ENCODE measurements at regions not wholly inside any gene's neighbourhood (a gene's known extent, or its start where the extent isn't known, plus 50 kb on each side); places are given as distances from the start of the nearest gene placed in this dataset.
A peak's percentile ranks its signal among the peaks of the same experiment; 100 is the strongest.

- 2% methylated on average over 6 of the region's 6 CpGs for WGBS (ENCODE audit: insufficient coverage, low coverage, missing lambda C conversion rate)
- no peak overlapping the region for H3K4me3 ChIP-seq
- ChIA-PET POLR2A (no interaction called here), CTCF (ENCODE audit: low intra/inter-chr PET ratio) (no interaction called here)
- H3K9me1 ChIP-seq (ENCODE audit: control insufficient read depth, insufficient read depth, low read length) = no peaks in the 10 kb centered on the region
- peak overlapping the region; percentile 41; the same call in 1 of the 2 replicates for H2AFZ ChIP-seq (ENCODE audit: low read depth, low read length)
- intact Hi-C loops (cut with micrococcal nuclease) = no loop called here
- H3K9ac ChIP-seq (ENCODE audit: insufficient read depth in 1 of 2, low read depth in 2 of 2, low read length in 2 of 2) = no peak overlapping the region
- 0 out of 2 replicates have a peak overlapping the region, but pooled peaks have one; percentile 6 for H3K4me2 ChIP-seq (ENCODE audit: insufficient read depth, low read length)
- no peaks in the 10 kb centered on the region for H4K20me1 ChIP-seq (replicated peaks; ENCODE audit: control insufficient read depth, insufficient read depth, low read length)
- no peaks in the 10 kb centered on the region for H3K27me3 ChIP-seq (ENCODE audit: control insufficient read depth in 2 of 2, insufficient read depth in 2 of 2, low read length in 2 of 2)
- no TSS peak for BruUV-seq (replicated peaks)
- peak overlapping the region; percentile 33; the same call in 1 of the 3 replicates for H3K27ac ChIP-seq (ENCODE audit: extremely low read depth, low read depth, low read length)
- no peaks in the 10 kb centered on the region for H3K79me2 ChIP-seq (ENCODE audit: control insufficient read depth, insufficient read depth, low read length)
- TF ChIP-seq RFX1 (IDR thresholded peaks at IDR 0.05) (no peak), TCF7L2 (IDR thresholded peaks at IDR 0.05; ENCODE audit: low read depth, low read length) (no peak), MYNN (IDR thresholded peaks at IDR 0.05) (peak; percentile 59; the same call in 1 of the 2 replicates), MYNN (CRISPR knock-in tag; IDR thresholded peaks at IDR 0.05) (no peak), EP300 (IDR thresholded peaks at IDR 0.05; ENCODE audit: low read length) (peak; percentile 41; the same call in 1 of the 2 replicates), ZNF436 (CRISPR knock-in tag; IDR thresholded peaks at IDR 0.05) (no peak), ZNF384 (IDR thresholded peaks at IDR 0.05; ENCODE audit: low read depth, low read length) (peak; percentile 53; the same call in 1 of the 2 replicates), SFPQ (IDR thresholded peaks at IDR 0.05; ENCODE audit: low read depth, low read length) (no peak), FOSL1 (tag; conservative IDR thresholded peaks at IDR 0.05) (peak; percentile 68), JUND (IDR thresholded peaks at IDR 0.05; ENCODE audit: borderline replicate concordance, low read depth, low read length) (0 out of 2 replicates have a peak, but pooled peaks have one; percentile 6), JUND (tag; IDR thresholded peaks at IDR 0.05; ENCODE audit: borderline replicate concordance, low read depth, low read length) (no peak; the same call in 2 of the 3 replicates), ATF4 (CRISPR knock-in tag; IDR thresholded peaks at IDR 0.05) (0 out of 2 replicates have a peak, but pooled peaks have one; percentile 23), ZNF282 (CRISPR knock-in tag; IDR thresholded peaks at IDR 0.05) (no peak), CCNT2 (IDR thresholded peaks at IDR 0.05; ENCODE audit: borderline replicate concordance, extremely low read depth, insufficient read length, low read depth, low read length) (peak; percentile 24), ARID1B (IDR thresholded peaks at IDR 0.05) (0 out of 2 replicates have a peak, but pooled peaks have one; percentile 28)
- TF ChIP-seq, protein P1, sequence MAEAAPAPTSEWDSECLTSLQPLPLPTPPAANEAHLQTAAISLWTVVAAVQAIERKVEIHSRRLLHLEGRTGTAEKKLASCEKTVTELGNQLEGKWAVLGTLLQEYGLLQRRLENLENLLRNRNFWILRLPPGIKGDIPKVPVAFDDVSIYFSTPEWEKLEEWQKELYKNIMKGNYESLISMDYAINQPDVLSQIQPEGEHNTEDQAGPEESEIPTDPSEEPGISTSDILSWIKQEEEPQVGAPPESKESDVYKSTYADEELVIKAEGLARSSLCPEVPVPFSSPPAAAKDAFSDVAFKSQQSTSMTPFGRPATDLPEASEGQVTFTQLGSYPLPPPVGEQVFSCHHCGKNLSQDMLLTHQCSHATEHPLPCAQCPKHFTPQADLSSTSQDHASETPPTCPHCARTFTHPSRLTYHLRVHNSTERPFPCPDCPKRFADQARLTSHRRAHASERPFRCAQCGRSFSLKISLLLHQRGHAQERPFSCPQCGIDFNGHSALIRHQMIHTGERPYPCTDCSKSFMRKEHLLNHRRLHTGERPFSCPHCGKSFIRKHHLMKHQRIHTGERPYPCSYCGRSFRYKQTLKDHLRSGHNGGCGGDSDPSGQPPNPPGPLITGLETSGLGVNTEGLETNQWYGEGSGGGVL (CRISPR knock-in tag; IDR thresholded peaks at IDR 0.05) = no peak
- TF ChIP-seq, protein P2, sequence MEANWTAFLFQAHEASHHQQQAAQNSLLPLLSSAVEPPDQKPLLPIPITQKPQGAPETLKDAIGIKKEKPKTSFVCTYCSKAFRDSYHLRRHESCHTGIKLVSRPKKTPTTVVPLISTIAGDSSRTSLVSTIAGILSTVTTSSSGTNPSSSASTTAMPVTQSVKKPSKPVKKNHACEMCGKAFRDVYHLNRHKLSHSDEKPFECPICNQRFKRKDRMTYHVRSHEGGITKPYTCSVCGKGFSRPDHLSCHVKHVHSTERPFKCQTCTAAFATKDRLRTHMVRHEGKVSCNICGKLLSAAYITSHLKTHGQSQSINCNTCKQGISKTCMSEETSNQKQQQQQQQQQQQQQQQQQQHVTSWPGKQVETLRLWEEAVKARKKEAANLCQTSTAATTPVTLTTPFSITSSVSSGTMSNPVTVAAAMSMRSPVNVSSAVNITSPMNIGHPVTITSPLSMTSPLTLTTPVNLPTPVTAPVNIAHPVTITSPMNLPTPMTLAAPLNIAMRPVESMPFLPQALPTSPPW (CRISPR knock-in tag; IDR thresholded peaks at IDR 0.05) = peak; percentile 48; the same call in 1 of the 2 replicates
- DNase-seq (ENCODE audit: extremely low read depth in 1 of 4, low spot score in 3 of 4) (no peak), FAIRE-seq (no peak), ATAC-seq (no peak; the same call in 2 of the 3 replicates)
- H3K36me3 ChIP-seq (ENCODE audit: control insufficient read depth, insufficient read depth, low read length) = no peaks in the 10 kb centered on the region
- H3K4me1 ChIP-seq (replicated peaks in 1 of 2; ENCODE audit: control insufficient read depth in 2 of 2, insufficient read depth in 2 of 2, low read length in 2 of 2) = no peaks in the 10 kb centered on the region
- H3K9me3 ChIP-seq (replicated peaks; ENCODE audit: control insufficient read depth, insufficient read depth, low read depth, low read length) = no peaks in the 10 kb centered on the region
- in situ Hi-C loops (cut with MboI) = no loop called here
Measured at GRCh38 chr2:182618672-182619079, 97.4 kb upstream of the DNAJC10 start.

Data from K562 (cell line).